Tibial artery (tissue), 4 donors: ENCODE measurements at regions not wholly inside any gene's neighbourhood (a gene's known extent, or its start where the extent isn't known, plus 50 kb on each side); places are given as distances from the start of the nearest gene placed in this dataset.

Experiments
- DNase-seq, 2 donors: peaks; one replicate each; pipeline ENCODE4 v3.0.0-alpha.2; 2019
- H3K27ac ChIP-seq, 2 donors: fragments of 200-600 bp; sonication (generic) in 1 of 2; 1 replicate in 1 of 2; 2 replicates in 1 of 2; pipeline ENCODE4 v1.5.1; 2018 to 2019; ENCODE audit warnings: mild to moderate bottlenecking in 1 of 2
- H3K27me3 ChIP-seq, 2 donors: fragments of 200-600 bp; sonication (generic) in 1 of 2; one replicate each; pipeline versions ENCODE4 v1.5.1 to v1.6.0; 2016 to 2019
- H3K36me3 ChIP-seq, 3 donors: fragments of 200-600 bp; sonication (generic) in 2 of 3; one replicate each; pipeline ENCODE4 v1.5.1; 2016 to 2019; ENCODE audit warnings: mild to moderate bottlenecking in 2 of 3
- H3K4me1 ChIP-seq, 4 donors: fragments of 200-600 bp; sonication (generic) in 2 of 4; 1 replicate in 3 of 4; 2 replicates in 1 of 4; pipeline ENCODE4 v1.5.1; 2016 to 2019
- H3K4me3 ChIP-seq, 2 donors: fragments of 200-600 bp; sonication (generic) in 1 of 2; 1 replicate in 1 of 2; 2 replicates in 1 of 2; pipeline ENCODE4 v1.5.1; 2018 to 2019; ENCODE audit warnings: mild to moderate bottlenecking in 2 of 2
- H3K9me3 ChIP-seq, 3 donors: fragments of 200-600 bp; sonication (generic) in 1 of 3; one replicate each; pipeline ENCODE4 v1.5.1; 2016 to 2019
- intact Hi-C: fragments of 100-400 bp; cut with DNase I; formaldehyde crosslinking; loops from one replicate; pipeline ENCODE4 v1.15.0; 2023; ENCODE audit warnings: low total_unique reads
- TF ChIP-seq, protein P1 (sequence below), 2 experiments: fragments of 200-600 bp in 1 of 2; fragments of 450-650 bp in 1 of 2; IDR thresholded peaks; one replicate each; pipeline ENCODE4 v1.5.1; 2017 to 2019; ENCODE audit warnings: antibody characterized with exemption in 2 of 2, mild to moderate bottlenecking in 1 of 2, moderate library complexity in 1 of 2

DNA sequence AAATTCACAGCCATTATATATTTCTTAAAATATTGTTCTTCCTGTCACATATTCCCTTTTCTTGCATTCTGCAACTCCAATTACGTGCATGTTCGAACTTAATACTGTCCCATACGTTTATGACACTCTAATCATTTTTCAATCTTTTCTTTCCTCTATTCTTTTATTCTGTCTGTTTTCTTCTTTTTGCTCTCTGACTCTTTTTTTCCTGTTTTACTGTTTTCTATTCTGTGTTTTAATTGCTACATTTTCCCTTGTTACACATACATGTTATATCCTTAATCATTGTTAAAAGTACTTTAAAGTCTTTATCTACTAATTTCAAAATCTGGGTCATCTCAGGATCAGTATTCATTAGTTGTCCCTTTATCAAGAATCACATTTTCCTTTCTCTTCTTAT lies 1149.1 kb upstream of the PCDH20 start:
- TF ChIP-seq, protein P1, sequence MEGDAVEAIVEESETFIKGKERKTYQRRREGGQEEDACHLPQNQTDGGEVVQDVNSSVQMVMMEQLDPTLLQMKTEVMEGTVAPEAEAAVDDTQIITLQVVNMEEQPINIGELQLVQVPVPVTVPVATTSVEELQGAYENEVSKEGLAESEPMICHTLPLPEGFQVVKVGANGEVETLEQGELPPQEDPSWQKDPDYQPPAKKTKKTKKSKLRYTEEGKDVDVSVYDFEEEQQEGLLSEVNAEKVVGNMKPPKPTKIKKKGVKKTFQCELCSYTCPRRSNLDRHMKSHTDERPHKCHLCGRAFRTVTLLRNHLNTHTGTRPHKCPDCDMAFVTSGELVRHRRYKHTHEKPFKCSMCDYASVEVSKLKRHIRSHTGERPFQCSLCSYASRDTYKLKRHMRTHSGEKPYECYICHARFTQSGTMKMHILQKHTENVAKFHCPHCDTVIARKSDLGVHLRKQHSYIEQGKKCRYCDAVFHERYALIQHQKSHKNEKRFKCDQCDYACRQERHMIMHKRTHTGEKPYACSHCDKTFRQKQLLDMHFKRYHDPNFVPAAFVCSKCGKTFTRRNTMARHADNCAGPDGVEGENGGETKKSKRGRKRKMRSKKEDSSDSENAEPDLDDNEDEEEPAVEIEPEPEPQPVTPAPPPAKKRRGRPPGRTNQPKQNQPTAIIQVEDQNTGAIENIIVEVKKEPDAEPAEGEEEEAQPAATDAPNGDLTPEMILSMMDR (IDR thresholded peaks at IDR 0.05) = no peak
- no peaks in the 10 kb centered on the region for H3K27me3 ChIP-seq
- intact Hi-C loops = no loop called here
- H3K4me3 ChIP-seq = no peak overlapping the region
- H3K9me3 ChIP-seq = no peaks in the 10 kb centered on the region
- H3K4me1 ChIP-seq = no peaks in the 10 kb centered on the region
- no peak for DNase-seq
- H3K36me3 ChIP-seq = no peaks in the 10 kb centered on the region
- no peak overlapping the region for H3K27ac ChIP-seq

GRCh38 chr13:62563251-62563650 lies 1147.6 kb upstream of the PCDH20 start:
- H3K27ac ChIP-seq = no peak overlapping the region

DNA sequence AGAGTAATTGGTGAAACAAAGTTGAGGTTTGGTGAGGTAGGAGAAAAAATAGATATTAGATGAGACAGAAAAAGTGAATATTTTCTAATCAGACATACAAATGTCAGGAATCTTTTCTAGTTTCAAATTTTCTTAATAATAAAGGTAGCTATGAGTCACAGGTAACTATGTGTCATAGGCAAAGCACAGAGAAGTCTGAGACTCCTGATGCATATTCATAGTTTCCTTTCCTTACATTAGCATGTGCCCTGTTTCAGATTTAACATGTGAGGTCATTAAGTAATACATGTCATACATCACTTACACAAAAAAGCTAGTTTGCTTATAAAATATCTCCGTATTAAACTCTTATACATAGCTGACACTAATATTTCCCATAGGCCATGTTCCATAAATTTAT lies 1141.3 kb upstream of the PCDH20 start:
- H3K9me3 ChIP-seq = no peaks in the 10 kb centered on the region
- H3K36me3 ChIP-seq = no peaks in the 10 kb centered on the region
- DNase-seq = no peak
- H3K27me3 ChIP-seq = no peaks in the 10 kb centered on the region
- no peaks in the 10 kb centered on the region for H3K4me1 ChIP-seq
- no peak overlapping the region for H3K4me3 ChIP-seq
- intact Hi-C loops = no loop called here
- TF ChIP-seq, protein P1 (IDR thresholded peaks at IDR 0.05) = no peak
- H3K27ac ChIP-seq = no peak overlapping the region

More at GRCh38 chr13:62563251-62563650, 1147.6 kb upstream of the PCDH20 start:
- Histone ChIP-seq H3K4me3 (no peak overlapping the region), H3K9me3 (no peaks in the 10 kb centered on the region), H3K4me1 (no peaks in the 10 kb centered on the region), H3K36me3 (no peaks in the 10 kb centered on the region), H3K27me3 (no peaks in the 10 kb centered on the region)
- intact Hi-C loops = no loop called here
- no peak for DNase-seq
- TF ChIP-seq, protein P1 (IDR thresholded peaks at IDR 0.05) = no peak

DNA sequence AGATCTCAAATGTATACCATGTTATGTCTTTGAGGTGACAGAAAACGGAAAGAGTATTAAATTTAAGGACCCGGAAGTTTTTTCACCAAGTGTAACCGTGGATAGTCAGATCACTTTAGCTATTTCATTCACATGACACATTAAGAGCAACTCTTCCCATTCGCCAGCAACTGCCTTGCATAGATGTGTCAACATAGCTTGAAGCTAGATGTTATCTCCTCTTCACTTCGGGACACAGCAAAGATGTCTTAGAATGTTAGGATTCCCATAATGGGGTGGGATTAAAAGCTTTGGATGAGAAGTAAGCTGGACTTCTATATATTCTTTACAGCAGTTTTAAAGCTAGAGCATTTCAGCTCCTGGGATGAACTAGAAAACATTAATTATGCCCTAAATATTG lies 1135.9 kb upstream of the PCDH20 start:
- TF ChIP-seq, protein P1 (IDR thresholded peaks at IDR 0.05) = no peak

DNA sequence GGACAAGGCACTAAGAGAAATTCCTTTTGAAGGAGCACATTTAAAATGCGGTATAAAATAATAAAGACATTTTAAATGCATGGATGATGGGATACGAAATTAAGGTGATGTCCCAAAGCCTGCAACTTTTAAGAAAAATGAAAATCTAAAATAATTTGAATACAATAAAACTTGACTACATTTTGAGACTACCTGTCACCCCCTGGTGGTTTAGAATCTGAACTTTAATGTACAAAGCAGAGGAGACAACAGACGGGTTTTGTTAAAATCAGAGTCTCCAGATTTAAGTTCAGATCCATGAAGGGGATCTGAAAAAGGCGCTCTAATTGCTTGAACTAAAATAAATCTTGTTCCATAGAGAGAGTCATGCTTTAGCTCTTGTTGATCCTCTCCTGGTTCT lies 1129.3 kb upstream of the PCDH20 start:
- TF ChIP-seq, protein P1 (IDR thresholded peaks at IDR 0.05) = no peak
- no peak for DNase-seq
- Histone ChIP-seq H3K36me3 (no peaks in the 10 kb centered on the region), H3K4me3 (no peak overlapping the region), H3K27me3 (no peaks in the 10 kb centered on the region), H3K4me1 (no peaks in the 10 kb centered on the region), H3K27ac (no peak overlapping the region), H3K9me3 (no peaks in the 10 kb centered on the region)
- intact Hi-C loops = no loop called here

More for the DNA sequence above, 1135.9 kb upstream of the PCDH20 start:
- intact Hi-C loops = no loop called here
- Histone ChIP-seq H3K36me3 (no peaks in the 10 kb centered on the region), H3K4me1 (no peaks in the 10 kb centered on the region), H3K9me3 (no peaks in the 10 kb centered on the region), H3K4me3 (no peak overlapping the region), H3K27ac (no peak overlapping the region), H3K27me3 (no peaks in the 10 kb centered on the region)
- no peak for DNase-seq

DNA sequence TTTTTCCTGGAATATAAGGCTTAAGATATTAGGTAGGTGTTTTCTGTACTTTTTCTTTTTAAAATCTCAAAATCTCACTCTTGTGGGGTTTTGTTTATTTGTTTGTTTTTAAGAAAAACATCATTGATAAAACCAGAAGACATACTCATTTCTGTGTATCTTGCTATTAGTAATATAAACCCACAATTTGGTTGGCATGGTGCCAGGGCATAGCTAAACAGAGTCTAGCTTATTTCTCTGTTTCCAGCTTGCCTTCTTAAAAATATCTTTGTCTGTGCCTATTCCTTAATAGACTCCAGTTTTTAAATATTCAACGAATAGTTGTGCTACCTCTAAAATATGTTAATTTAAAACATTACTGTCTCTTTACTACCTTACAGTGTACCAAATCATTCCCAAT lies 1121.9 kb upstream of the PCDH20 start:
- no peak overlapping the region for H3K4me3 ChIP-seq
- H3K4me1 ChIP-seq = no peaks in the 10 kb centered on the region
- no peaks in the 10 kb centered on the region for H3K9me3 ChIP-seq
- intact Hi-C loops = no loop called here
- TF ChIP-seq, protein P1 (IDR thresholded peaks at IDR 0.05) = no peak
- no peaks in the 10 kb centered on the region for H3K36me3 ChIP-seq
- no peak overlapping the region for H3K27ac ChIP-seq
- no peak for DNase-seq
- no peaks in the 10 kb centered on the region for H3K27me3 ChIP-seq
